AG10803 (cell line): ENCODE measurements at regions not wholly inside any gene's neighbourhood (a gene's known extent, or its start where the extent isn't known, plus 50 kb on each side); places are given as distances from the start of the nearest gene placed in this dataset.

Experiments used
- DNase-seq: peaks from one replicate; pipeline ENCODE4 v3.0.0; 2010; ENCODE audit warnings: low read depth
- H3K4me3 ChIP-seq: 2 replicates; pipeline ENCODE4 v1.5.1; 2011; ENCODE audit warnings: mild to moderate bottlenecking, low read length, control low read depth
- TF ChIP-seq, protein P1 (sequence below): conservative IDR thresholded peaks from 2 replicates; pipeline ENCODE4 v1.5.1; 2011; ENCODE audit warnings: mild to moderate bottlenecking, low read length, control low read depth, inconsistent platforms

DNA sequence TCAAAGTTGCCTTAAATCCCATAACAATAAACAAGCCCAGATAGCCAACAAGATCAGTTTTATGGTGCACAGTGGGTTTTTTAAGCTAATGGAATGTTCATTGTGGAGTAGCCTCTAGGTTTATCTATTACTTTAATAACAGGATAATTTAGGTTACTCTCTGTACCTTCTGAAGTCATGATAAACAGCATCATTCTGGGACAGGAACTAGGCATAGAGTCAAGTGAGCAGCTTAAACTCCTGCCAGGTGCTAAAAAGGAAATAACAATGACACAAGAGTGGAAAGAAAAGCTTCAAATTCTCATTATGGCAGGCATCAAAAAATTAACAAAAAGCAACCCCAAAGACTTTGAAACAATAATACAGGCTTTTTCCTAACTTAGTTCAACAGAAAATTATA is 228.8 kb downstream of the HACE1 start:
- DNase-seq: no peak
- H3K4me3 ChIP-seq: no peak overlapping the region
- TF ChIP-seq, protein P1, sequence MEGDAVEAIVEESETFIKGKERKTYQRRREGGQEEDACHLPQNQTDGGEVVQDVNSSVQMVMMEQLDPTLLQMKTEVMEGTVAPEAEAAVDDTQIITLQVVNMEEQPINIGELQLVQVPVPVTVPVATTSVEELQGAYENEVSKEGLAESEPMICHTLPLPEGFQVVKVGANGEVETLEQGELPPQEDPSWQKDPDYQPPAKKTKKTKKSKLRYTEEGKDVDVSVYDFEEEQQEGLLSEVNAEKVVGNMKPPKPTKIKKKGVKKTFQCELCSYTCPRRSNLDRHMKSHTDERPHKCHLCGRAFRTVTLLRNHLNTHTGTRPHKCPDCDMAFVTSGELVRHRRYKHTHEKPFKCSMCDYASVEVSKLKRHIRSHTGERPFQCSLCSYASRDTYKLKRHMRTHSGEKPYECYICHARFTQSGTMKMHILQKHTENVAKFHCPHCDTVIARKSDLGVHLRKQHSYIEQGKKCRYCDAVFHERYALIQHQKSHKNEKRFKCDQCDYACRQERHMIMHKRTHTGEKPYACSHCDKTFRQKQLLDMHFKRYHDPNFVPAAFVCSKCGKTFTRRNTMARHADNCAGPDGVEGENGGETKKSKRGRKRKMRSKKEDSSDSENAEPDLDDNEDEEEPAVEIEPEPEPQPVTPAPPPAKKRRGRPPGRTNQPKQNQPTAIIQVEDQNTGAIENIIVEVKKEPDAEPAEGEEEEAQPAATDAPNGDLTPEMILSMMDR: no peak

- no peak overlapping the region for H3K4me3 ChIP-seq
- DNase-seq: no peak
- TF ChIP-seq, protein P1: no peak
These were observed 229.2 kb downstream of the HACE1 start for GRCh38 chr6:104630522-104630921.

GRCh38 chr6:104629826-104630225 is 229.9 kb downstream of the HACE1 start:
- H3K4me3 ChIP-seq: no peak overlapping the region
- TF ChIP-seq, protein P1: no peak
- no peak for DNase-seq

GRCh38 chr6:104625536-104625935 is 234.2 kb downstream of the HACE1 start:
- peak; percentile 78 for DNase-seq
- no peak overlapping the region for H3K4me3 ChIP-seq
- TF ChIP-seq, protein P1: no peak

DNA sequence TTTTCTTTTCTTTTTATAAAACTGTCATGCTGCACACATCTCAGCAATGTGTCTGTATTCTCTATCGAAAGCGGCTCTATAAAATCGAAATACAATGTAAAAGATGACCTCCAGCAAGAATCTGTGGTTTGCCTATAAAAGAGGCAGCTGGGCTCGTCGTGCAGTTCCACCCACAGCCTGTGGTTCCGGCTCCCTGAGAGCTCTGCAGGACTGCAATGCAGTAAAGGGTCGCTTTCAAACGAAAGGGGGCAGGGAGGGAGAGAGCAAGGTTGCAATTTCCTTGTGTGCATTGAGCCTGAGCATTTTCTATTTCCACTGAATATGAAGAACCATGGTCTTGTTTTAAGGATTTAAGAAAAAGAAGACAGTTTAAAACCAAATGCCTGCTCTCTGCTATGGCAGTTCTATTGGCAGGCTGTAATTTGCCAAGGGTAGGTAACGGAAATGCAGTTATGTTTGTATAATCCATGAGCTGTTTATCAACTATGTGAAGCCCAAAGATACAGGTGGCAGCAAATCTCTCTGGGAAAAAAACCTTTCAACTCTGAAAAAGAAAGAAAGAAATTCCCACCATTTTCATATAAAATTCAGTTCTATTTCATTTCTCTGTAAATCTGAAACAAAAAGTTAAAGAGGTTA is 236.5 kb downstream of the HACE1 start:
- H3K4me3 ChIP-seq: no peak overlapping the region
- TF ChIP-seq, protein P1: no peak
- no peak for DNase-seq

GRCh38 chr6:104621396-104621795 is 238.3 kb downstream of the HACE1 start:
- no peak for DNase-seq
- TF ChIP-seq, protein P1: no peak
- H3K4me3 ChIP-seq: no peak overlapping the region

GRCh38 chr6:104617591-104617990 is 242.1 kb downstream of the HACE1 start:
- no peak overlapping the region for H3K4me3 ChIP-seq
- TF ChIP-seq, protein P1: no peak
- DNase-seq: no peak
